ENCODE measurements at regions not wholly inside any gene's neighbourhood (a gene's known extent, or its start where the extent isn't known, plus 50 kb on each side); places are given as distances from the start of the nearest gene placed in this dataset.

DNA sequence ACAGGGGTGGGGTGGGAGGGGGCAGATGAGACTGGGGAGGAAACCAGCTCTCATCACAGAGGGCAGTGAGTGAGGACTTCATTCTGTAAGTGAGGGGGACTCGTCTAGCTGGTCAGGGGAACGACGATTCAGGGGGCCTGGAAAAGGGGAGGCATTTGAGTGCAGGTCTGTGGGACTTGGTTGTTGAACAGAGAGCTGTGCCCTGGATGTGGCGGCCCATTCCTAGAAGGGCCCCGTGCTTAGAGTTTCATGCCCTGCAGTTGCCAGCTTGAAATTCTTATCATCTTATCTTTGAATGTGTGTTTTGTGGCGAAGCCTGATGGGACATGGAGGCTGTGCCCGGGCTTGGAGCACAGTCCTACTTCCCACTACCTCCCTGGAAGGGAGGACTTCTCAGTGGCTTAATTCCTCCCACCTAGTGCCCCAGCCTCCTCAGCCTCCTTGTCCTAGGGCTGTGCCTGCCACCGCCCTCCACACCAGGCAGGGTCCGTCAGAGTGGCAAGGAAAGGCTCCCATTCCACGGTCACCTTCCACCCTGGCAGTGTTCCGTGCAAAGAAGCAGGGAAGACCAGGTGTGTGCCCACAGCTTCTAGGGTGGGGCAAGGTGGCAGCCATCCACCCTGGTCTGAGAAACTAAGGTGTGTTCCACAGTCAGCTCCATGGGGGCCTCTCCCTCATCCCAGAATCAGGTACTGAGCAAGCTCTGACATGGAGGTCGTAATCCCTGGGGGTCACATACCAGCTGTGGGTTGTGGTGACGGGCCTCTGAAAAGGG, 59.7 kb upstream of the LMO1 start:
- no peak for DNase-seq (ENCODE audit: low read depth)

DNA sequence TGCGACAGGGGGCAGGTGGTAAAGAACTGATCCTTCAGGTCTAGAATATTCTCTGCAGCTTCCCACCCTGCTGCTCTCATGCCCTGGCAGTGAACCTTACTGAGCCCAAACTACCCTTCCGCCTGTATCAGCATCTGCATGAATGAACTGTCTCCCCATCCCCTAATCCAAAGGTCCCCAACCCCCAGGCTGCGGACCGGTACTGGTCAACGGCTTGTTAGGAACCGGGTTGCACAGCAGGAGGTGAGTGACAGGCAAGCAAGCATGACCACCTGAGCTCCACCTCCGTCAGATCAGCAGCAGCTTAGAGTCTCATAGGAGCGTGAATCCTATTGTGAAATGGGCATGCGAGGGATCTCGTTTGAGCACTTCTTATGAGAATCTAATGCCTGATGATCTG, 58.2 kb upstream of the LMO1 start:
- DNase-seq (ENCODE audit: low read depth): no peak

DNA sequence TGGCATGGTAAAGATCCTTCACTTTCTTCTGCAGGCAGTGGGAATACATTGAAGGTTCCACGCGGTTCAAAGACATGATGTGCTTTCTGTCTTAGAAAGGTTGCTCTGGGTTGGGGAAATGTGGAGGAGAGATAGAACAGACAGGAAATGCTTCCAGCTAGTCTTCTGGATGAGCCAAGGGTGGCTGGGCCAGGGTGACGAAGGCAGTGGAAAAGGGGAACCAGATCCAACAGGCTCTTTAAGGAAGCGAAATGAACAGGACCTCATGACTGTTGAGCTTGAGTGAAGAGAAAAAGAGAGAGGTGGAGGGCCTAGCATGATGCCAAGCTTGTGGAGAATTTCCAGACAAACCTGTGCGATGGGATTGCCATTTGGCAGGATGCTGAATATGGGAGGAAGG, 56.4 kb upstream of the LMO1 start:
- DNase-seq (ENCODE audit: low read depth): no peak

DNA sequence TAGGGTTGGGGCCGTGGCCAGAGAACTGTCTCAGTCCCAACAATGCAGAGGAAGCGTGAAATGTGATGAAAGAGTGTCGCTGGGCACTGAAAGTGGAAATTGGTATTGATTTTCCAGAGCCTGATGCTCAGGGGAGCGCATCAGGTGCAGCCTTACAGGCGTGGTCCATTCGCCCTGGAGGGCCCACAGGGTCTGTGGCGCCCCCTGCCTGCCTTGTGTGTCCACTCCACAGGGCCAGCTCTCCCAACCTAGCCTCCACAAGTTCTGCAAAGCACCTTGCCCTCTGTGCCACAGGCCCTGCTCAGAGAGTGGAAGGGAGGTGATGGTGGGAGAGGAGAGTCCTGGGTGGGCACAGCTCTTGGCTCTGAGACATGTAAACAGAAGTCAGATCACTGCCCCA, 54.9 kb upstream of the LMO1 start:
- DNase-seq (ENCODE audit: low read depth): no peak

DNA sequence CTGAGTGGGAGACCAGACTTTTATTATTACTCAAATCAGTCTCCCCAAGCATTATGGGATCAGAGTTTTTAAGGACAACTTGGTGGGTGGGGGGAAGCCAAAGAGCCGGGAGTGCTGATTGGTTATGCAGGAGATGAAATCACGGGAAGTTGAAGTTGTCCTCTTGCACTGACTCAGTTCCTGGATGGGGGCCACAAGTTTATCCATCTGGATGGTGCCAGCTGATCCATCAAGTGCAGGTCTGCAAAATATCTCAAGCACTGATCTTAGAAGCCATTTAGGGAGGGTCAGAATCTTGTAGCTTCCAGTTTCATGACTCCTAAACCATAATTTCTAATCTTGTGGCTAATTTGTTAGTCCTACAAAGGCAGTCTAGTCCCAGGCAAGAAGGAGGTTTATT, 53.5 kb upstream of the LMO1 start:
- no peak for DNase-seq (ENCODE audit: low read depth)

DNA sequence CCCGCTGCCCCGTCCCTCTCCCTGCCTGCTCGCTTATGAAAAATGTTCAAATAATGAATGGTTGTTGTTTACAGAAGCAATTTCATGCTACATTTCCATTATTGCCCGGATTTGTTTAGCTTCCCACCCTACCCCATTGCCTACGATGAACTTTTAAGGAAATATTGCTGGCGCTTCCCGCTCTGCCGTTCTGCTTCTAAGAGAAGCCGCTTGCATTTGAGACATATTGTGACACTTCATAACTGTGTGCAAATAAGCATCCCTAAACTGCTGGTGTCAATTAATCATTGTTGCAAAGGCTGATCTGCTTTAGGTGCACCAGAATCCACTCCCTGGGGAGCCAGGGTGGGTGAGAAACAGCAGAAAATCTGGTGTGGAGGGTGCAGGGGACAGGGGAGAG, 52.3 kb upstream of the LMO1 start:
- DNase-seq (ENCODE audit: low read depth): no peak

DNA sequence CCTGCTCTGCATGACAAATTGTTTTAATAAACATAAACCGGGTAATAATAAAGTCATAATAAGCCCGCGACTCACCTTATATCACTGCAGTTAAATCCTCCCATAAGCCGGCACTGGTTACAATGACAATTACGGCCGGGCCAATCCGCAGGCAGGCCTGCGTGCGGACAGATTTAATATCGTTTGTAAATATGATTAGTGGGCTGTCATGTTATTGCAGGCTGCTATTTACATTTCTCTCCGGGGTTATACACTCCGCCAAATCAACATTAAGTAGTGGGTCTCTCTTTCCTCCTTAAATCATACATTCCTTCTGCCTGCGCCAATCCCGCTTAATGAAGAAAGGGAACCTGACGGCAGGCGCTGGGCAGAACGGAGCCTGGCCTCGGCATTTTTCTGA, 51.8 kb upstream of the LMO1 start:
- DNase-seq (ENCODE audit: low read depth): no peak

DNA sequence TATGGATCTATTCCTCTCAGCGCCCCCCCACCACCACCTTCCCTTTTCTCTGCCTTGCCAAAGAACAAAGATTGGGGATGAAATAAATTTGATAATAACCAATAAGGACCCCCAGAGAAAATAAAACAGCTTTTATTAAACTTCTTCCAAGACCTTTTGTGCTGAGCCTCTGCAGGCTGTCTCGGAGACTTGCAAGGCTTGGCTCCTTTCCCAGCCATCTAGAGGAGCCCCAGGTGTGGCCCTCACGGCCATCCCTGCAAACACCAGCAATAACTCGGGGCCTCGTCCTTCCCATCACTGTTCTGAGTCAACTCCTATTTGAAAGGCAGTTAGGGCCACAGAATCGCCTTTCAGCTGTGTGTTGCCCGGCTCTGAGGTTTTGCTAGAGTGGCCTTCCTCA, 51.2 kb upstream of the LMO1 start:
- DNase-seq (ENCODE audit: low read depth): no peak

DNA sequence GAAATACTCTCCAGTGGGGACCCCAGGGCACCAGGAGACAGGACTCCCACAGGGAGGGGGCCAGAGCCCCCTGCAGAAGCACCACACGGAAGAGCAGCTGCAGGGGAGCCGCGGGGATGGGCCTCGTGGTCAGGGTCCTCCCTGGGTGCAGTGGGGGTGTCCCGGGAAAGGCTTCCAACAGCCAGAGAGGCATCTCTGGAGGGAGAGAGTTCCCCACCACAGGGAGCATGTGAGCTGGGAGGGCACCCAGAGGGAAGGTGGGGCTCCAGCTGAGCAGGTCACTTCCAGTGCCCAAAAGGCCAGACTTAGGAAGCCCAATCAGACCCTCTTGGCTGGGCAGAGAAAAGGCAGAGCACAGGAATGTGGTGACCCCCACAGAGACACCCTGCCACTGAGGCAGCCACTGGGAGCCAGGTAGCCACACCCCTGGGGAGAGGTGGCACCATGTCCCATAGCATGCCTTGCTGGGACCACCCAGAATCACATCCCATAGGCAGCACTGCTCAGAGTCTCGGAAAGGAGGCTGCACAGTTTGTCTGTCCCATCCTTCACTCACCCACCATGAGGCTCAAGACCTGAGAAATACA, 49.9 kb upstream of the LMO1 start:
- no peak for DNase-seq (ENCODE audit: low read depth)

Data from GM04504 (cell line).